IMR-90 (cell line): ENCODE measurements at regions not wholly inside any gene's neighbourhood (a gene's known extent, or its start where the extent isn't known, plus 50 kb on each side); places are given as distances from the start of the nearest gene placed in this dataset.

Experiments
- BHLHE40 ChIP-seq: fragments of 150-350 bp; IDR thresholded peaks from 2 replicates; pipeline ENCODE4 v1.6.1; 2016; ENCODE audit warnings: mild to moderate bottlenecking, low read depth, low read length
- CEBPB ChIP-seq: IDR thresholded peaks from 2 replicates; pipeline ENCODE4 v1.6.1; 2012; ENCODE audit warnings: low read depth, low read length, improper control_type of control experiment
- FOS ChIP-seq: fragments of 150-350 bp; IDR thresholded peaks from 2 replicates; pipeline ENCODE4 v1.6.1; 2016; ENCODE audit warnings: low read depth, low read length
- MAFK ChIP-seq: IDR thresholded peaks from 2 replicates; pipeline ENCODE4 v1.6.1; 2012; ENCODE audit warnings: low read depth, low read length, improper control_type of control experiment
- MAZ ChIP-seq: IDR thresholded peaks from 2 replicates; pipeline ENCODE4 v1.6.1; 2012; ENCODE audit warnings: low read depth, mild to moderate bottlenecking, low read length, improper control_type of control experiment, moderate library complexity, borderline replicate concordance
- MXI1 ChIP-seq: IDR thresholded peaks from 2 replicates; pipeline ENCODE4 v1.6.1; 2012; ENCODE audit warnings: low read depth, mild to moderate bottlenecking, low read length, moderate library complexity, borderline replicate concordance
- POLR2A ChIP-seq: IDR thresholded peaks from 2 replicates; pipeline ENCODE4 v1.6.1; 2012; ENCODE audit warnings: mild to moderate bottlenecking, low read depth, low read length
- RCOR1 ChIP-seq: IDR thresholded peaks from 2 replicates; pipeline ENCODE4 v1.6.1; 2012; ENCODE audit warnings: mild to moderate bottlenecking, low read length, improper control_type of control experiment; ENCODE audit not compliant: insufficient replicate concordance
- RFX5 ChIP-seq: IDR thresholded peaks from 2 replicates; pipeline ENCODE4 v1.8.0; 2012; ENCODE audit warnings: low read depth, mild to moderate bottlenecking, low read length, moderate library complexity
- SMC3 ChIP-seq: fragments of 150-350 bp; IDR thresholded peaks from 2 replicates; pipeline ENCODE4 v1.6.1; 2016; ENCODE audit warnings: low read depth, mild to moderate bottlenecking, antibody characterized with exemption, low read length, moderate library complexity
- TF ChIP-seq, protein P1 (sequence below): conservative IDR thresholded peaks from 2 replicates; pipeline ENCODE4 v1.5.1; 2012; ENCODE audit warnings: mild to moderate bottlenecking, low read depth, low read length, improper control_type of control experiment
- TF ChIP-seq, protein P2 (sequence below): fragments of 150-350 bp; IDR thresholded peaks from 2 replicates; pipeline ENCODE4 v1.6.1; 2016; ENCODE audit warnings: low read depth, mild to moderate bottlenecking, low read length, moderate library complexity, borderline replicate concordance
- TF ChIP-seq, protein P3 (sequence below): fragments of 150-350 bp; IDR thresholded peaks from 2 replicates; pipeline ENCODE4 v1.6.1; 2017; ENCODE audit warnings: mild to moderate bottlenecking, antibody characterized with exemption, low read length, low read depth

DNA sequence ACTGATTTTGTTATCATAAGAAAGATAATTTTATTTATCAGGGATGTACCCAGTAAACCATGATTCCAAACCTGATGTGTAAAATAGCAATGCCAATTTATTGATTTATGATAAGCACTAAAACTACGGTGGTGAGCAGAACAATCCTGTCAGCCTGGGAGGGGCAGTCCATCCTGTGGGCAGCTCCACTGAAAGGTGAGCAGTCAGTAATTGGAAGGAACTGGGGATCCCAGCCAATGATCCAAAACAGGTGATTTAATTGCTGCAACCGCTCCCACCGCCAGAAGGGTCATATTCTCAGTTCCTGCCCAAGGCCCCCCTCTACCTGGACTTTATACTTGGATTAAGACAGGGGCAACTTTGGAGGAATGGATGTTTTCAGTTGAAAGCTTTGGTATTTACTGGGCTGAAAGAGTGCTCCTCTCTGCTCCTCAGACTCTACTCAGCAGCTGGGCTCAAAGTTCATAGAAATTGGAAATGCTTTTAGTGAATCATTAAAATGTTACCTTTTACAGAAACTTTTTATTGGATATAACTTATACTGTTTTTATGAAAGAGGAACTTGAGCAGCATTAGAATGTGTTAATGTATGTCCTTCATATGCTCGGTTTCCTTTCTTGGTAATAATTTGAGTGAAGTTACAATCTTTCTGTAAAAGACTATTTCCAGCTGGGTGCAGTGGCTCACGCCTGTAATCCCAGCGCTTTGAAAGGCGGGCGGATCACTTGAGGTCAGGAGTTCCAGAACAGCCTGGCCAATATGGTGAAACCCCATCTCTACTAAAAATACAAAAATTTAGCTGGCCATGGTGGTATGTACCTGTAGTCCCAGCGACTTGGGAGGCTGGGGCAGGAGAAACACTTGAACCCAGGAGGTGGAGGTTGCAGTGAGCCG, 198.6 kb upstream of the IL12A start:
- TF ChIP-seq, protein P1, sequence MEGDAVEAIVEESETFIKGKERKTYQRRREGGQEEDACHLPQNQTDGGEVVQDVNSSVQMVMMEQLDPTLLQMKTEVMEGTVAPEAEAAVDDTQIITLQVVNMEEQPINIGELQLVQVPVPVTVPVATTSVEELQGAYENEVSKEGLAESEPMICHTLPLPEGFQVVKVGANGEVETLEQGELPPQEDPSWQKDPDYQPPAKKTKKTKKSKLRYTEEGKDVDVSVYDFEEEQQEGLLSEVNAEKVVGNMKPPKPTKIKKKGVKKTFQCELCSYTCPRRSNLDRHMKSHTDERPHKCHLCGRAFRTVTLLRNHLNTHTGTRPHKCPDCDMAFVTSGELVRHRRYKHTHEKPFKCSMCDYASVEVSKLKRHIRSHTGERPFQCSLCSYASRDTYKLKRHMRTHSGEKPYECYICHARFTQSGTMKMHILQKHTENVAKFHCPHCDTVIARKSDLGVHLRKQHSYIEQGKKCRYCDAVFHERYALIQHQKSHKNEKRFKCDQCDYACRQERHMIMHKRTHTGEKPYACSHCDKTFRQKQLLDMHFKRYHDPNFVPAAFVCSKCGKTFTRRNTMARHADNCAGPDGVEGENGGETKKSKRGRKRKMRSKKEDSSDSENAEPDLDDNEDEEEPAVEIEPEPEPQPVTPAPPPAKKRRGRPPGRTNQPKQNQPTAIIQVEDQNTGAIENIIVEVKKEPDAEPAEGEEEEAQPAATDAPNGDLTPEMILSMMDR: no peak
- no peak for TF ChIP-seq POLR2A
- TF ChIP-seq MAFK: no peak
- TF ChIP-seq FOS: no peak
- no peak for TF ChIP-seq MXI1
- TF ChIP-seq, protein P2, sequence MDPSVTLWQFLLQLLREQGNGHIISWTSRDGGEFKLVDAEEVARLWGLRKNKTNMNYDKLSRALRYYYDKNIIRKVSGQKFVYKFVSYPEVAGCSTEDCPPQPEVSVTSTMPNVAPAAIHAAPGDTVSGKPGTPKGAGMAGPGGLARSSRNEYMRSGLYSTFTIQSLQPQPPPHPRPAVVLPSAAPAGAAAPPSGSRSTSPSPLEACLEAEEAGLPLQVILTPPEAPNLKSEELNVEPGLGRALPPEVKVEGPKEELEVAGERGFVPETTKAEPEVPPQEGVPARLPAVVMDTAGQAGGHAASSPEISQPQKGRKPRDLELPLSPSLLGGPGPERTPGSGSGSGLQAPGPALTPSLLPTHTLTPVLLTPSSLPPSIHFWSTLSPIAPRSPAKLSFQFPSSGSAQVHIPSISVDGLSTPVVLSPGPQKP: no peak
- no peak for TF ChIP-seq RFX5
- TF ChIP-seq BHLHE40: no peak
- TF ChIP-seq MAZ: no peak
- TF ChIP-seq, protein P3, sequence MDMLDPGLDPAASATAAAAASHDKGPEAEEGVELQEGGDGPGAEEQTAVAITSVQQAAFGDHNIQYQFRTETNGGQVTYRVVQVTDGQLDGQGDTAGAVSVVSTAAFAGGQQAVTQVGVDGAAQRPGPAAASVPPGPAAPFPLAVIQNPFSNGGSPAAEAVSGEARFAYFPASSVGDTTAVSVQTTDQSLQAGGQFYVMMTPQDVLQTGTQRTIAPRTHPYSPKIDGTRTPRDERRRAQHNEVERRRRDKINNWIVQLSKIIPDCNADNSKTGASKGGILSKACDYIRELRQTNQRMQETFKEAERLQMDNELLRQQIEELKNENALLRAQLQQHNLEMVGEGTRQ: no peak
- no peak for TF ChIP-seq CEBPB
- no peak for TF ChIP-seq RCOR1
- no peak for TF ChIP-seq SMC3
